ENCODE measurements at regions not wholly inside any gene's neighbourhood (a gene's known extent, or its start where the extent isn't known, plus 50 kb on each side); places are given as distances from the start of the nearest gene placed in this dataset.

DNA sequence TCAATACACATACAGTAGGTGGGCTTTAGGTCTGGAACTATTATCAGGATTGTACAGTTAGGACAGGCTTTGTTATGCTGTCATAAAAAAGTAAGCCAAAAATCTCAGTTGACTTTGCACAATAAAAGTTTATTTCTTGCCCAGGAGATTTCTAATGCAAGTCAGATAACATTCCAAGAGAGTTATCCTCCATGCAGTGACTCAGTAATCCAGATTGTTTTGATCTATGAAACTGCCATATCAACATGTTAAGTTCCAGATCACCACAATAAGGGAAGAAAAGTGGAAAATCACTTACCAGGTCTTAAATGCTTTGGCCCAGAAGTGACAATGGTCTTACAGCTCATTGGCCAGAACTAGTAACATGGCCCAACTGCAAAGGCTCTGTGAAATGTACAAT lies 636.2 kb upstream of the KLF12 start:
- TF ChIP-seq EP300 (IDR thresholded peaks at IDR 0.05; ENCODE audit: borderline replicate concordance), result no peak
- TF ChIP-seq RAD21 (IDR thresholded peaks at IDR 0.05; ENCODE audit: low read depth), result no peak
- TF ChIP-seq, protein P1, sequence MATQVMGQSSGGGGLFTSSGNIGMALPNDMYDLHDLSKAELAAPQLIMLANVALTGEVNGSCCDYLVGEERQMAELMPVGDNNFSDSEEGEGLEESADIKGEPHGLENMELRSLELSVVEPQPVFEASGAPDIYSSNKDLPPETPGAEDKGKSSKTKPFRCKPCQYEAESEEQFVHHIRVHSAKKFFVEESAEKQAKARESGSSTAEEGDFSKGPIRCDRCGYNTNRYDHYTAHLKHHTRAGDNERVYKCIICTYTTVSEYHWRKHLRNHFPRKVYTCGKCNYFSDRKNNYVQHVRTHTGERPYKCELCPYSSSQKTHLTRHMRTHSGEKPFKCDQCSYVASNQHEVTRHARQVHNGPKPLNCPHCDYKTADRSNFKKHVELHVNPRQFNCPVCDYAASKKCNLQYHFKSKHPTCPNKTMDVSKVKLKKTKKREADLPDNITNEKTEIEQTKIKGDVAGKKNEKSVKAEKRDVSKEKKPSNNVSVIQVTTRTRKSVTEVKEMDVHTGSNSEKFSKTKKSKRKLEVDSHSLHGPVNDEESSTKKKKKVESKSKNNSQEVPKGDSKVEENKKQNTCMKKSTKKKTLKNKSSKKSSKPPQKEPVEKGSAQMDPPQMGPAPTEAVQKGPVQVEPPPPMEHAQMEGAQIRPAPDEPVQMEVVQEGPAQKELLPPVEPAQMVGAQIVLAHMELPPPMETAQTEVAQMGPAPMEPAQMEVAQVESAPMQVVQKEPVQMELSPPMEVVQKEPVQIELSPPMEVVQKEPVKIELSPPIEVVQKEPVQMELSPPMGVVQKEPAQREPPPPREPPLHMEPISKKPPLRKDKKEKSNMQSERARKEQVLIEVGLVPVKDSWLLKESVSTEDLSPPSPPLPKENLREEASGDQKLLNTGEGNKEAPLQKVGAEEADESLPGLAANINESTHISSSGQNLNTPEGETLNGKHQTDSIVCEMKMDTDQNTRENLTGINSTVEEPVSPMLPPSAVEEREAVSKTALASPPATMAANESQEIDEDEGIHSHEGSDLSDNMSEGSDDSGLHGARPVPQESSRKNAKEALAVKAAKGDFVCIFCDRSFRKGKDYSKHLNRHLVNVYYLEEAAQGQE (IDR thresholded peaks at IDR 0.05; ENCODE audit: low read depth), result no peak
- no peak for TF ChIP-seq CEBPB (IDR thresholded peaks at IDR 0.05)
- TF ChIP-seq CREB1 (IDR thresholded peaks at IDR 0.05; ENCODE audit: low read depth), result no peak
- TF ChIP-seq EGR1 (IDR thresholded peaks at IDR 0.05), result no peak
- no peak for TF ChIP-seq TEAD4 (IDR thresholded peaks at IDR 0.05)
- TF ChIP-seq YY1 (IDR thresholded peaks at IDR 0.05; ENCODE audit: low read depth), result no peak
- TF ChIP-seq TAF1 (IDR thresholded peaks at IDR 0.05; ENCODE audit: low read depth), result no peak
- TF ChIP-seq, protein P2, sequence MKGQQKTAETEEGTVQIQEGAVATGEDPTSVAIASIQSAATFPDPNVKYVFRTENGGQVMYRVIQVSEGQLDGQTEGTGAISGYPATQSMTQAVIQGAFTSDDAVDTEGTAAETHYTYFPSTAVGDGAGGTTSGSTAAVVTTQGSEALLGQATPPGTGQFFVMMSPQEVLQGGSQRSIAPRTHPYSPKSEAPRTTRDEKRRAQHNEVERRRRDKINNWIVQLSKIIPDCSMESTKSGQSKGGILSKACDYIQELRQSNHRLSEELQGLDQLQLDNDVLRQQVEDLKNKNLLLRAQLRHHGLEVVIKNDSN (IDR thresholded peaks at IDR 0.05), result no peak
- TF ChIP-seq TCF12 (IDR thresholded peaks at IDR 0.05; ENCODE audit: low read depth), result no peak
- TF ChIP-seq NFIC (IDR thresholded peaks at IDR 0.05), result no peak
- TF ChIP-seq, protein P3, sequence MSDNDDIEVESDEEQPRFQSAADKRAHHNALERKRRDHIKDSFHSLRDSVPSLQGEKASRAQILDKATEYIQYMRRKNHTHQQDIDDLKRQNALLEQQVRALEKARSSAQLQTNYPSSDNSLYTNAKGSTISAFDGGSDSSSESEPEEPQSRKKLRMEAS (IDR thresholded peaks at IDR 0.05), result no peak
- TF ChIP-seq FOXM1 (IDR thresholded peaks at IDR 0.05; ENCODE audit: borderline replicate concordance, low read depth), result no peak

All from Ishikawa (cell line).